Nephron progenitor cell (in vitro differentiated cells): ENCODE measurements at regions not wholly inside any gene's neighbourhood (a gene's known extent, or its start where the extent isn't known, plus 50 kb on each side); places are given as distances from the start of the nearest gene placed in this dataset.

Source experiments
- DNase-seq: peaks from one replicate; pipeline ENCODE4 v3.0.0; 2021
- H3K27ac Mint-ChIP-seq: 2 replicates; pipeline ENCODE4 v1.8.0; 2021; ENCODE audit warnings: mild to moderate bottlenecking, moderate library complexity, mixed read lengths
- H3K27me3 Mint-ChIP-seq: 2 replicates; pipeline ENCODE4 v1.8.0; 2021; ENCODE audit warnings: mild to moderate bottlenecking, low read depth, mixed read lengths; ENCODE audit not compliant: poor library complexity
- H3K36me3 Mint-ChIP-seq: 2 replicates; pipeline ENCODE4 v1.8.0; 2021; ENCODE audit warnings: low read depth, mixed read lengths
- H3K4me1 Mint-ChIP-seq: 2 replicates; pipeline ENCODE4 v1.8.0; 2021; ENCODE audit warnings: mixed read lengths
- H3K4me3 Mint-ChIP-seq: 2 replicates; pipeline ENCODE4 v1.8.0; 2021; ENCODE audit warnings: mild to moderate bottlenecking, moderate library complexity, mixed read lengths
- H3K9me3 Mint-ChIP-seq: 2 replicates; pipeline ENCODE4 v1.8.0; 2021; ENCODE audit warnings: mild to moderate bottlenecking, moderate library complexity, mixed read lengths
- CTCF ChIP-seq: fragments of 200-600 bp; sonication (generic); IDR thresholded peaks from 2 replicates; pipeline ENCODE4 v1.5.0; 2021; ENCODE audit warnings: antibody characterized with exemption

- Mint-ChIP-seq H3K36me3 (no peaks in the 10 kb centered on the region), H3K9me3 (no peaks in the 10 kb centered on the region), H3K27ac (no peak overlapping the region), H3K4me3 (no peak overlapping the region), H3K4me1 (peaks cover 17% of the 10 kb centered on the region), H3K27me3 (peaks cover 3% of the 10 kb centered on the region)
- no peak for TF ChIP-seq CTCF
- no peak for DNase-seq
These were observed 216.3 kb downstream of the TMEM182 start for GRCh38 chr2:102978091-102978490.

GRCh38 chr2:102979429-102979828 is 217.6 kb downstream of the TMEM182 start:
- no peak overlapping the region for H3K27ac Mint-ChIP-seq
- H3K4me1 Mint-ChIP-seq = peaks cover 17% of the 10 kb centered on the region
- no peaks in the 10 kb centered on the region for H3K9me3 Mint-ChIP-seq
- no peak for DNase-seq
- TF ChIP-seq CTCF = no peak
- no peak overlapping the region for H3K4me3 Mint-ChIP-seq
- peaks cover 3% of the 10 kb centered on the region for H3K27me3 Mint-ChIP-seq
- H3K36me3 Mint-ChIP-seq = no peaks in the 10 kb centered on the region

GRCh38 chr2:102983786-102984185 is 222.0 kb downstream of the TMEM182 start:
- H3K4me3 Mint-ChIP-seq = no peak overlapping the region
- DNase-seq = no peak
- no peak for TF ChIP-seq CTCF
- no peak overlapping the region for H3K27ac Mint-ChIP-seq
- no peaks in the 10 kb centered on the region for H3K4me1 Mint-ChIP-seq
- H3K27me3 Mint-ChIP-seq = peaks cover 4% of the 10 kb centered on the region
- no peaks in the 10 kb centered on the region for H3K36me3 Mint-ChIP-seq
- H3K9me3 Mint-ChIP-seq = no peaks in the 10 kb centered on the region

GRCh38 chr2:102986826-102987490 is 225.1 kb downstream of the TMEM182 start:
- no peak for DNase-seq
- no peak for TF ChIP-seq CTCF
- H3K36me3 Mint-ChIP-seq = no peaks in the 10 kb centered on the region
- peaks cover 4% of the 10 kb centered on the region for H3K27me3 Mint-ChIP-seq
- no peak overlapping the region for H3K27ac Mint-ChIP-seq
- no peaks in the 10 kb centered on the region for H3K9me3 Mint-ChIP-seq
- no peak overlapping the region for H3K4me3 Mint-ChIP-seq
- H3K4me1 Mint-ChIP-seq = no peaks in the 10 kb centered on the region

GRCh38 chr2:102992607-102993006 is 230.8 kb downstream of the TMEM182 start:
- Mint-ChIP-seq H3K4me3 (no peak overlapping the region), H3K27me3 (peaks cover 4% of the 10 kb centered on the region), H3K4me1 (no peaks in the 10 kb centered on the region), H3K36me3 (no peaks in the 10 kb centered on the region), H3K27ac (no peak overlapping the region), H3K9me3 (no peaks in the 10 kb centered on the region)
- no peak for TF ChIP-seq CTCF
- DNase-seq = no peak

- DNase-seq = no peak
- Mint-ChIP-seq H3K4me3 (no peak overlapping the region), H3K27ac (no peak overlapping the region), H3K4me1 (no peaks in the 10 kb centered on the region), H3K36me3 (no peaks in the 10 kb centered on the region), H3K9me3 (peaks cover 24% of the 10 kb centered on the region), H3K27me3 (peaks cover 8% of the 10 kb centered on the region)
- no peak for TF ChIP-seq CTCF
These were observed 238.1 kb downstream of the TMEM182 start for GRCh38 chr2:102999958-103000357.
